ENCODE measurements at regions not wholly inside any gene's neighbourhood (a gene's known extent, or its start where the extent isn't known, plus 50 kb on each side); places are given as distances from the start of the nearest gene placed in this dataset.

DNA sequence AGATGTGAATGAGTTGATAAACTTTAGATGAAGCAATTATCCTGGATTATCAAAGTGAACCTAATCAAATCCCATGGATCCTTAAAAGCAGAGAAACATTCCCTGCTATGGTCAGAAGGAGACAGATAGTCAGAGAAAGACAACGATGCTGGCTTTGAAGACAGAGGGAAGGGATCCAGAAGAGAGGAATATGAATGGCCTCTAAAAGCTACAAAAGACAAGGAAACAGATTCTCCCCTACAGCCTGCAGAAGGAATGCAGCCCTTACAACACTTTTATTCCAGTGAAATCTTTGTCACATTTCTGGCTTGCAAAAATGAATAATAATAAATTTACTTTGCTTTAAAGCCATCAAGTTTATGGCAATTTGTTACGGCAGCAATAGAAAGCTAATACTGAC, 1164.2 kb downstream of the PCDH17 start:
- H3K79me2 ChIP-seq, result no peaks in the 10 kb centered on the region
- no peaks in the 10 kb centered on the region for H3K9me2 ChIP-seq (replicated peaks; ENCODE audit: insufficient read depth)
- DNase-seq (ENCODE audit: low spot score), result no peak
- H2AFZ ChIP-seq, result no peak overlapping the region
- H3K36me3 ChIP-seq (replicated peaks; ENCODE audit: insufficient read depth, low read depth), result no peaks in the 10 kb centered on the region
- H3K27me3 ChIP-seq, result no peaks in the 10 kb centered on the region
- no peaks in the 10 kb centered on the region for H3K9me3 ChIP-seq (ENCODE audit: low read depth)
- H3K4me2 ChIP-seq, result no peak overlapping the region
- no peak overlapping the region for H3K4me3 ChIP-seq
- H4K20me1 ChIP-seq (ENCODE audit: insufficient read depth, poor library complexity, severe bottlenecking), result no peaks in the 10 kb centered on the region
- TF ChIP-seq, protein P1, sequence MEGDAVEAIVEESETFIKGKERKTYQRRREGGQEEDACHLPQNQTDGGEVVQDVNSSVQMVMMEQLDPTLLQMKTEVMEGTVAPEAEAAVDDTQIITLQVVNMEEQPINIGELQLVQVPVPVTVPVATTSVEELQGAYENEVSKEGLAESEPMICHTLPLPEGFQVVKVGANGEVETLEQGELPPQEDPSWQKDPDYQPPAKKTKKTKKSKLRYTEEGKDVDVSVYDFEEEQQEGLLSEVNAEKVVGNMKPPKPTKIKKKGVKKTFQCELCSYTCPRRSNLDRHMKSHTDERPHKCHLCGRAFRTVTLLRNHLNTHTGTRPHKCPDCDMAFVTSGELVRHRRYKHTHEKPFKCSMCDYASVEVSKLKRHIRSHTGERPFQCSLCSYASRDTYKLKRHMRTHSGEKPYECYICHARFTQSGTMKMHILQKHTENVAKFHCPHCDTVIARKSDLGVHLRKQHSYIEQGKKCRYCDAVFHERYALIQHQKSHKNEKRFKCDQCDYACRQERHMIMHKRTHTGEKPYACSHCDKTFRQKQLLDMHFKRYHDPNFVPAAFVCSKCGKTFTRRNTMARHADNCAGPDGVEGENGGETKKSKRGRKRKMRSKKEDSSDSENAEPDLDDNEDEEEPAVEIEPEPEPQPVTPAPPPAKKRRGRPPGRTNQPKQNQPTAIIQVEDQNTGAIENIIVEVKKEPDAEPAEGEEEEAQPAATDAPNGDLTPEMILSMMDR (IDR thresholded peaks at IDR 0.05; ENCODE audit: poor library complexity), result no peak
- no peak overlapping the region for H3K27ac ChIP-seq
- H3K4me1 ChIP-seq (ENCODE audit: insufficient read depth), result no peaks in the 10 kb centered on the region
- 73% methylated on average over 2 of the region's 2 CpGs for WGBS (ENCODE audit: low lambda C conversion rate, missing lambda C conversion rate)

GRCh38 chr13:58804832-58805231, 1173.3 kb downstream of the PCDH17 start:
- Histone ChIP-seq H3K9me2 (replicated peaks; ENCODE audit: insufficient read depth) (no peaks in the 10 kb centered on the region), H3K9me3 (ENCODE audit: low read depth) (no peaks in the 10 kb centered on the region), H4K20me1 (ENCODE audit: insufficient read depth, poor library complexity, severe bottlenecking) (no peaks in the 10 kb centered on the region), H3K4me1 (ENCODE audit: insufficient read depth) (no peaks in the 10 kb centered on the region), H2AFZ (no peak overlapping the region), H3K4me2 (no peak overlapping the region), H3K27ac (no peak overlapping the region), H3K4me3 (no peak overlapping the region), H3K27me3 (no peaks in the 10 kb centered on the region), H3K79me2 (no peaks in the 10 kb centered on the region), H3K36me3 (replicated peaks; ENCODE audit: insufficient read depth, low read depth) (no peaks in the 10 kb centered on the region)
- no peak for DNase-seq (ENCODE audit: low spot score)
- TF ChIP-seq, protein P1 (IDR thresholded peaks at IDR 0.05; ENCODE audit: poor library complexity), result no peak
- TF ChIP-seq EZH2phosphoT487 (IDR thresholded peaks at IDR 0.05; ENCODE audit: low read depth, severe bottlenecking, unreplicated experiment) (no peak), EZH2 (IDR thresholded peaks at IDR 0.05; ENCODE audit: borderline replicate concordance) (no peak)

GRCh38 chr13:58806401-58806800, 1174.9 kb downstream of the PCDH17 start:
- Histone ChIP-seq H3K27me3 (no peaks in the 10 kb centered on the region), H3K79me2 (no peaks in the 10 kb centered on the region), H3K4me1 (ENCODE audit: insufficient read depth) (no peaks in the 10 kb centered on the region), H3K4me2 (no peak overlapping the region), H4K20me1 (ENCODE audit: insufficient read depth, poor library complexity, severe bottlenecking) (no peaks in the 10 kb centered on the region), H3K27ac (no peak overlapping the region), H3K9me3 (ENCODE audit: low read depth) (no peaks in the 10 kb centered on the region), H2AFZ (no peak overlapping the region), H3K36me3 (replicated peaks; ENCODE audit: insufficient read depth, low read depth) (no peaks in the 10 kb centered on the region), H3K4me3 (no peak overlapping the region), H3K9me2 (replicated peaks; ENCODE audit: insufficient read depth) (no peaks in the 10 kb centered on the region)
- TF ChIP-seq, protein P1 (IDR thresholded peaks at IDR 0.05; ENCODE audit: poor library complexity), result no peak
- TF ChIP-seq EZH2 (IDR thresholded peaks at IDR 0.05; ENCODE audit: borderline replicate concordance), result no peak
- no peak for TF ChIP-seq EZH2phosphoT487 (IDR thresholded peaks at IDR 0.05; ENCODE audit: low read depth, severe bottlenecking, unreplicated experiment)
- DNase-seq (ENCODE audit: low spot score), result no peak
- 78% methylated on average over 2 of the region's 2 CpGs for WGBS (ENCODE audit: low lambda C conversion rate, missing lambda C conversion rate)

DNA sequence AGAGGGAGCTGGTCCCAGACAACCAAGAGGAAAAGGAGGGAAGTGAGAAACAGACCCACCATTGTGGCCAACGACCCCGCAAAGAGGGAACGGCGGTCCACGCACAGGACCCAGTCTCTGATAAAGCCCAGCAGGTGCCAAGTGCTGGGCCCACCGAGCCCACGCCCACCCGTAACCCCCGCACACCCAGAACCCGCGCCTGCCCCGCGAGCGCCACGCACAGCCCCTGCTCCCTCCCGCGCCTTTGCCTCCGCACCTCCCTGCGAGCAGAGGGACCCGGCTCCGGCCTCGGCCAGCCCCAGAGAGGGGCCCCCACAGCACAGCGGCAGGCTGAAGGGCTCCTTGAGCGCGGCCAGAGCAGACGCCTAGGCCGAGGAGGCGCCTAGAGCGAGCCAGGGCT, 1192.2 kb downstream of the PCDH17 start:
- Histone ChIP-seq H3K4me1 (ENCODE audit: insufficient read depth) (no peaks in the 10 kb centered on the region), H3K79me2 (no peaks in the 10 kb centered on the region), H2AFZ (no peak overlapping the region), H3K27me3 (no peaks in the 10 kb centered on the region), H4K20me1 (ENCODE audit: insufficient read depth, poor library complexity, severe bottlenecking) (no peaks in the 10 kb centered on the region), H3K9me3 (ENCODE audit: low read depth) (no peaks in the 10 kb centered on the region), H3K4me3 (no peak overlapping the region), H3K9me2 (replicated peaks; ENCODE audit: insufficient read depth) (no peaks in the 10 kb centered on the region), H3K4me2 (no peak overlapping the region), H3K36me3 (replicated peaks; ENCODE audit: insufficient read depth, low read depth) (no peaks in the 10 kb centered on the region), H3K27ac (no peak overlapping the region)
- no peak for DNase-seq (ENCODE audit: low spot score)
- TF ChIP-seq, protein P1 (IDR thresholded peaks at IDR 0.05; ENCODE audit: poor library complexity), result no peak
- no peak for TF ChIP-seq EZH2phosphoT487 (IDR thresholded peaks at IDR 0.05; ENCODE audit: low read depth, severe bottlenecking, unreplicated experiment)
- no peak for TF ChIP-seq EZH2 (IDR thresholded peaks at IDR 0.05; ENCODE audit: borderline replicate concordance)
- 91% methylated on average over 24 of the region's 29 CpGs for WGBS (ENCODE audit: low lambda C conversion rate, missing lambda C conversion rate)

Data from hepatocyte (in vitro differentiated cells).